ENCODE measurements at regions not wholly inside any gene's neighbourhood (a gene's known extent, or its start where the extent isn't known, plus 50 kb on each side); places are given as distances from the start of the nearest gene placed in this dataset.

- Mint-ChIP-seq H3K9me3 (peaks cover 24% of the 10 kb centered on the region), H3K27ac (no peak overlapping the region), H3K4me1 (no peaks in the 10 kb centered on the region), H3K36me3 (ENCODE audit: low read depth) (no peaks in the 10 kb centered on the region), H3K4me3 (no peak overlapping the region), H3K27me3 (ENCODE audit: low read depth) (peaks cover 4% of the 10 kb centered on the region)
- no peak for TF ChIP-seq CTCF (IDR thresholded peaks at IDR 0.05; ENCODE audit: unreplicated experiment in 3 of 3)
These were observed 68.2 kb upstream of the SLIT3 start for GRCh38 chr5:169369130-169369529.

- Mint-ChIP-seq H3K4me1 (no peaks in the 10 kb centered on the region), H3K9me3 (peaks cover 24% of the 10 kb centered on the region), H3K36me3 (ENCODE audit: low read depth) (no peaks in the 10 kb centered on the region), H3K27ac (no peak overlapping the region), H3K4me3 (no peak overlapping the region), H3K27me3 (ENCODE audit: low read depth) (peaks cover 10% of the 10 kb centered on the region)
- no peak for TF ChIP-seq CTCF (IDR thresholded peaks at IDR 0.05; ENCODE audit: unreplicated experiment in 3 of 3)
These were observed 66.9 kb upstream of the SLIT3 start for GRCh38 chr5:169367861-169368260.

DNA sequence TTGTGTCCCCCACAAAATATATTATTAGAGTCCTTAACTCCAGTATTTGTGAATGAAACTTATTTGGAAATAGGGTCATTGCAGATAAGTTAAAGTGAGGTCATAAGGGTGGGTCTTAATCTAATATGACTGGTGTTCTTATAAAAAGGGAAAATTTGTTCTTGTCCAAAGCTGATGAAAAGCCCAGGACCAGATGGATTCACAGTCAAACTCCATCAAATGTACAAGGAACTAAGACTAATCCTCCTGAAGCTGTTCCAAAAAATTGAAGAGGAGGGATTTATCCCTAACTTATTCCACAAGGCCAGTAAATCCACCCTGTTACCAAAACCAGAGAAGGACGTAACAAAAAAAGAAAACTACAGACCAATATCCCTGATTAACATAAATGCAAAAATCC, 56.4 kb upstream of the SLIT3 start:
- Mint-ChIP-seq H3K9me3 (no peaks in the 10 kb centered on the region), H3K4me3 (no peak overlapping the region), H3K36me3 (ENCODE audit: low read depth) (no peaks in the 10 kb centered on the region), H3K27me3 (ENCODE audit: low read depth) (peaks cover 10% of the 10 kb centered on the region), H3K4me1 (no peaks in the 10 kb centered on the region), H3K27ac (no peak overlapping the region)
- TF ChIP-seq CTCF (IDR thresholded peaks at IDR 0.05; ENCODE audit: unreplicated experiment in 3 of 3): no peak

DNA sequence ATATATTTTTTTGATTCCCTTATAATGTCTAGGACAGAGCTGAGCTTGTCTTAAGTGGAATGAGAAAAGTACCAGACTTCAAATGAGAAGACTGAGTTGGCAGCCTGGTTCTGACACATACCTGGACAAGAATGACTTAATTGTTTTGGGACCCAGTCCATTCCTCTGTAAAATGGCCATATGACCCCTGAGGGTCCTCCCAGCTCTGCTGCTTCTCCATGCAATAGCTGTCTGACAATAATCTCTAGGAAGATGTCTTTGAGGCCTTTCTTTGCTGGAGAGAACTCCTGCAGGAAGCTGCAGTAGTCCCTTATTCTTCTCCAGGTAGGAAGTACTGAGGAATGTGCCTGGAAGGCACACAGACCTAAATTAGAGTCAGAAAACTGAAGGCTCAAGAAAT, 55.9 kb upstream of the SLIT3 start:
- Mint-ChIP-seq H3K27ac (no peak overlapping the region), H3K36me3 (ENCODE audit: low read depth) (no peaks in the 10 kb centered on the region), H3K9me3 (no peaks in the 10 kb centered on the region), H3K4me3 (no peak overlapping the region), H3K27me3 (ENCODE audit: low read depth) (peaks cover 10% of the 10 kb centered on the region), H3K4me1 (no peaks in the 10 kb centered on the region)
- TF ChIP-seq CTCF (IDR thresholded peaks at IDR 0.05; ENCODE audit: unreplicated experiment in 3 of 3): no peak

DNA sequence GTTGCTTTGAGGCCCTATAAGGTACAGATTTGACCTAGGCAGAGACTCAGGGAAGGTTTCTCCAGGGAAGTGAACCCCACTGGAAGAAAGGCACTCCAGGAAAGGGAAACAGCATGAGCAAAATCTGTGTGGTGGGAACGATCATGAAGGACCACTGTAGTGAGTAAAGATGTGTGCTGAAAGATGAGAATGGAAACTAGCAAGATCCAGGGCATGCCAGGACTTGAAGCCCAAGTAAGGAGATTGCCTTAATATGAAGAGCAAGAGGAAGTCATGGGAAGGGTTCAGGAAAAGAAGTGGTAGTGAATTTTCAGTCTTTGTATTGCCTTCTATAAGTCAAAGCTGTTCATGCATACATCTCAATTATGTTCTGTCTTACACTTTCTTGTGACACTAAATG, 55.2 kb upstream of the SLIT3 start:
- no peak overlapping the region for H3K4me3 Mint-ChIP-seq
- H3K36me3 Mint-ChIP-seq (ENCODE audit: low read depth): no peaks in the 10 kb centered on the region
- TF ChIP-seq CTCF (IDR thresholded peaks at IDR 0.05; ENCODE audit: unreplicated experiment in 3 of 3): no peak
- H3K27ac Mint-ChIP-seq: no peak overlapping the region
- no peaks in the 10 kb centered on the region for H3K9me3 Mint-ChIP-seq
- no peaks in the 10 kb centered on the region for H3K4me1 Mint-ChIP-seq
- peaks cover 10% of the 10 kb centered on the region for H3K27me3 Mint-ChIP-seq (ENCODE audit: low read depth)

DNA sequence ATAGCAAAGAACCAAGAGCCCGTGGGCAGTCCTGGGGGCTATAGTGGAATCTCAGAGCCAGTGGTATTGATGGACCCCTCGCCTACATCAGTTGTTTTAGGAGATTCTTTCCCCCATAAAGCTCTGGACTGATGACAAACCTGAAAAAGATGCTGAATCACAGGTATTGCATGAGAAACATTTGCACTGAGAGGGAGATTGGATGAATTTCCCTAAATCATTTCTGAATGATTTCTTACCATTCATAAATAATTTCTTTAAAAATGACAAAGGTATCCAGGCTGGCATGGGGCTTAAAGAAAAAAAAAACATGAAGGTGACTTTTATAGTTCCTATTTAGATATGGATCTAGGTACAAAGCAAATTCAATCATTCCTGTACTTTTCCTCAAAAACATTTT, 54.0 kb upstream of the SLIT3 start:
- TF ChIP-seq CTCF (IDR thresholded peaks at IDR 0.05; ENCODE audit: unreplicated experiment in 3 of 3): no peak
- Mint-ChIP-seq H3K27me3 (ENCODE audit: low read depth) (peaks cover 8% of the 10 kb centered on the region), H3K4me1 (peaks cover 5% of the 10 kb centered on the region), H3K36me3 (ENCODE audit: low read depth) (no peaks in the 10 kb centered on the region), H3K9me3 (no peaks in the 10 kb centered on the region), H3K4me3 (no peak overlapping the region), H3K27ac (no peak overlapping the region)
